H1 (cell line): ENCODE measurements at regions not wholly inside any gene's neighbourhood (a gene's known extent, or its start where the extent isn't known, plus 50 kb on each side); places are given as distances from the start of the nearest gene placed in this dataset.
"Not testable (repeated sequence)": the region's sequence is repeated elsewhere in the genome, so short reads cannot be mapped to it uniquely, and the experiment has no call there.

ENCODE experiments used
- CTCF ChIA-PET: fragments of 300-600 bp; sonication (Branson Sonifier 250); formaldehyde crosslinking; loops from one replicate; lab custom pipeline; 2021; ENCODE audit not compliant: partially characterized antibody; lab: Charles Lee
- POLR2A ChIA-PET: fragments of 300-600 bp; sonication (Branson Sonifier 250); formaldehyde crosslinking; loops from one replicate; lab custom pipeline; 2021; ENCODE audit warnings: inconsistent platforms; ENCODE audit not compliant: partially characterized antibody; lab: Charles Lee
- DNase-seq, 2 experiments: peaks; one replicate each; pipeline versions ENCODE4 v3.0.0 to v3.0.0-alpha.2; 2010 to 2022; ENCODE audit warnings: low spot score in 2 of 2, low read depth in 1 of 2, mixed read lengths in 1 of 2
- FAIRE-seq: peaks from 2 replicates; lab custom pipeline; 2011; peaks lifted over from hg19 to GRCh38; lab: Jason Lieb, UNC
- H2AFZ ChIP-seq: 2 replicates; pipeline ENCODE4 v1.8.1; 2012; ENCODE audit warnings: low read length, inconsistent platforms
- H2AK5ac ChIP-seq: 2 replicates; pipeline ENCODE4 v1.6.1; 2013; ENCODE audit warnings: low read depth, low read length
- H2BK120ac ChIP-seq: replicated peaks from 2 replicates; pipeline ENCODE3; 2013; ENCODE audit warnings: low read depth, low read length, inconsistent platforms
- H2BK12ac ChIP-seq: 2 replicates; pipeline ENCODE4 v1.6.1; 2013; ENCODE audit warnings: low read depth, low read length
- H2BK15ac ChIP-seq: 2 replicates; pipeline ENCODE4 v1.6.1; 2013; ENCODE audit warnings: low read length
- H2BK20ac ChIP-seq: 2 replicates; pipeline ENCODE4 v1.6.1; 2013; ENCODE audit warnings: low read length
- H2BK5ac ChIP-seq: 2 replicates; pipeline ENCODE4 v1.6.1; 2013; ENCODE audit warnings: low read depth, low read length
- H3K14ac ChIP-seq: 2 replicates; pipeline ENCODE4 v1.6.1; 2013; ENCODE audit warnings: inconsistent platforms; ENCODE audit not compliant: insufficient read length
- H3K18ac ChIP-seq: 2 replicates; pipeline ENCODE4 v1.6.1; 2013; ENCODE audit warnings: low read length; ENCODE audit errors: extremely low read depth
- H3K23ac ChIP-seq: 2 replicates; pipeline ENCODE4 v1.6.1; 2013; ENCODE audit warnings: inconsistent platforms; ENCODE audit not compliant: insufficient read length
- H3K23me2 ChIP-seq: 2 replicates; pipeline ENCODE4 v1.6.1; 2013; ENCODE audit warnings: low read depth, low read length
- H3K27ac ChIP-seq: 2 replicates; pipeline ENCODE4 v1.6.1; 2011; ENCODE audit warnings: low read depth, low read length, inconsistent platforms
- H3K27me3 ChIP-seq, 4 experiments: replicated peaks in 1 of 4; 1 replicate in 1 of 4; 2 replicates in 3 of 4; pipeline versions ENCODE4 v1.6.1 to v1.8.1; 2011 to 2013; ENCODE audit warnings: low read length in 3 of 4, mild to moderate bottlenecking in 3 of 4, inconsistent platforms in 2 of 4, mixed read lengths in 2 of 4, moderate library complexity in 1 of 4; ENCODE audit not compliant: control insufficient read depth in 3 of 4, insufficient read depth in 3 of 4; ENCODE audit errors: extremely low read depth in 1 of 4
- H3K36me3 ChIP-seq, 4 experiments: 2 replicates each; pipeline versions ENCODE4 v1.6.1 to v1.8.1; 2011 to 2013; ENCODE audit warnings: mild to moderate bottlenecking in 4 of 4, low read length in 3 of 4, moderate library complexity in 2 of 4, control low read depth in 1 of 4, inconsistent platforms in 1 of 4; ENCODE audit not compliant: insufficient read depth in 4 of 4, control insufficient read depth in 2 of 4
- H3K4ac ChIP-seq: replicated peaks from 2 replicates; pipeline ENCODE3; 2013; ENCODE audit warnings: low read length, low read depth, mixed read lengths, inconsistent platforms; ENCODE audit not compliant: insufficient read length
- H3K4me1 ChIP-seq, 4 experiments: replicated peaks in 1 of 4; 1 replicate in 1 of 4; 2 replicates in 3 of 4; pipeline versions ENCODE4 v1.6.1 to v1.8.1; 2011 to 2013; ENCODE audit warnings: low read length in 3 of 4, inconsistent platforms in 2 of 4, mixed read lengths in 1 of 4; ENCODE audit not compliant: insufficient read depth in 4 of 4, control insufficient read depth in 3 of 4
- H3K4me2 ChIP-seq, 2 experiments: 2 replicates each; pipeline versions ENCODE4 v1.6.1 to v1.8.1; 2011 to 2013; ENCODE audit warnings: low read depth in 2 of 2, low read length in 2 of 2, control low read depth in 1 of 2, inconsistent platforms in 1 of 2, mild to moderate bottlenecking in 1 of 2; ENCODE audit not compliant: insufficient read depth in 1 of 2
- H3K4me3 ChIP-seq, 4 experiments: fragments of 200-600, 300-600 bp in 1 of 4; sonication (generic), shearing (Covaris generic), sonication (Bioruptor Twin) in 1 of 4; 2 replicates each; pipeline versions ENCODE4 v1.5.1 to v1.8.1; 2011 to 2016; ENCODE audit warnings: low read length in 4 of 4, low read depth in 3 of 4, control low read depth in 2 of 4, inconsistent platforms in 2 of 4, mild to moderate bottlenecking in 2 of 4, mixed read lengths in 1 of 4, moderate library complexity in 1 of 4; ENCODE audit not compliant: insufficient read depth in 2 of 4; ENCODE audit errors: extremely low read depth in 1 of 4
- H3K56ac ChIP-seq: replicated peaks from 2 replicates; pipeline ENCODE3; 2013; ENCODE audit warnings: low read depth, mild to moderate bottlenecking, mixed read lengths, low read length, inconsistent platforms; ENCODE audit not compliant: insufficient read length
- H3K79me1 ChIP-seq: 2 replicates; pipeline ENCODE4 v1.6.1; 2013; ENCODE audit warnings: low read depth, low read length, control low read depth
- H3K79me2 ChIP-seq, 2 experiments: 2 replicates each; pipeline versions ENCODE4 v1.6.1 to v1.8.1; 2012 to 2013; ENCODE audit warnings: low read length in 2 of 2, mild to moderate bottlenecking in 2 of 2, inconsistent platforms in 1 of 2; ENCODE audit not compliant: insufficient read depth in 2 of 2, control insufficient read depth in 1 of 2
- H3K9ac ChIP-seq, 4 experiments: replicated peaks in 1 of 4; 1 replicate in 1 of 4; 2 replicates in 3 of 4; pipeline versions ENCODE4 v1.6.1 to v1.8.1; 2011 to 2013; ENCODE audit warnings: low read depth in 3 of 4, low read length in 3 of 4, control low read depth in 2 of 4, mild to moderate bottlenecking in 2 of 4, moderate library complexity in 2 of 4, inconsistent platforms in 1 of 4; ENCODE audit errors: extremely low read depth in 1 of 4
- H3K9me3 ChIP-seq, 2 experiments: 2 replicates each; pipeline versions ENCODE4 v1.6.1 to v1.8.1; 2012 to 2013; ENCODE audit warnings: mild to moderate bottlenecking in 2 of 2, moderate library complexity in 2 of 2, control low read depth in 1 of 2, inconsistent platforms in 1 of 2, low read depth in 1 of 2, low read length in 1 of 2, mixed read lengths in 1 of 2; ENCODE audit not compliant: insufficient read depth in 2 of 2
- H4K20me1 ChIP-seq, 2 experiments: replicated peaks in 1 of 2; 2 replicates each; pipeline versions ENCODE3 to v1.8.1; 2011 to 2013; ENCODE audit warnings: inconsistent platforms in 2 of 2, low read length in 2 of 2, mild to moderate bottlenecking in 1 of 2; ENCODE audit not compliant: insufficient read depth in 2 of 2, control insufficient read depth in 1 of 2
- H4K5ac ChIP-seq: 2 replicates; pipeline ENCODE4 v1.6.1; 2013; ENCODE audit warnings: low read length, low read depth, mixed read lengths, inconsistent platforms; ENCODE audit not compliant: insufficient read length
- H4K8ac ChIP-seq: 2 replicates; pipeline ENCODE4 v1.8.0; 2013; ENCODE audit warnings: mild to moderate bottlenecking, moderate library complexity, low read length, inconsistent platforms; ENCODE audit not compliant: insufficient read depth; ENCODE audit errors: extremely low read depth
- H4K91ac ChIP-seq: replicated peaks from 2 replicates; pipeline ENCODE3; 2013; ENCODE audit warnings: low read length, mixed read lengths, inconsistent platforms; ENCODE audit not compliant: insufficient read length
- WGBS, 2 experiments: shearing (Covaris generic) in 1 of 2; methylation state at CpG; one replicate each; pipeline versions ENCODE4 v1.1.6 to v1.1.7; 2013 to 2015; ENCODE audit warnings: low lambda C conversion rate in 2 of 2, mixed read lengths in 2 of 2, inconsistent platforms in 1 of 2, low coverage in 1 of 2, missing lambda C conversion rate in 1 of 2; ENCODE audit not compliant: insufficient replicate concordance in 2 of 2, insufficient coverage in 1 of 2, insufficient read length in 1 of 2; ENCODE audit errors: extremely low coverage in 1 of 2, missing lambda C conversion rate in 1 of 2; 5-methylcytosine and 5-hydroxymethylcytosine counted together

DNA sequence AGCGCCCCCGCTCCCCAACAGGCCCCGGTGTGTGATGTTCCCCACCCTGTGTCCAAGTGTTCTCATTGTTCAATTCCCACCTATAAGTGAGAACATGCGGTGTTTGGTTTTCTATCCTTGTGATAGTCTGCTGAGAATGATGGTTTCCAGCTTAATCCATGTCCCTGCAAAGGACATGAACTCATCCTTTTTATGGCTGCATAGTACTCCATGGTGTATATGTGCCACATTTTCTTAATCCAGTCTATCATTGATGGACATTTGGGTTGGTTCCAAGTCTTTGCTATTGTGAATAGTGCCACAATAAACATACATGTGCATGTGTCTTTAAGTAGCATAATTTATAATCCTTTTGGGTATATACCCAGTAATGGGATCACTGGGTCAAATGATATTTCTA lies 59.8 kb upstream of the ADPGK start:
- H2AK5ac ChIP-seq, H3K23ac ChIP-seq, H2BK12ac ChIP-seq, H3K4ac ChIP-seq, H4K91ac ChIP-seq, FAIRE-seq, DNase-seq, CTCF ChIA-PET, H3K79me2 ChIP-seq, H3K36me3 ChIP-seq, H2BK5ac ChIP-seq, H3K23me2 ChIP-seq, H4K8ac ChIP-seq, H2BK15ac ChIP-seq, H4K20me1 ChIP-seq, H3K9me3 ChIP-seq, H4K5ac ChIP-seq, H3K79me1 ChIP-seq, H3K27me3 ChIP-seq, H2BK120ac ChIP-seq, H2BK20ac ChIP-seq, H3K14ac ChIP-seq, H2AFZ ChIP-seq, H3K56ac ChIP-seq, H3K4me3 ChIP-seq, H3K4me2 ChIP-seq, H3K9ac ChIP-seq, POLR2A ChIA-PET, H3K18ac ChIP-seq, H3K27ac ChIP-seq: not testable (repeated sequence)
- WGBS, 2 experiments = 88% methylated on average over 4 of the region's 4 CpGs; no CpG with 5 or more reads in 1 of the 2 experiments
- peaks cover 0 to 10% (median 6%) of the 10 kb centered on the region in 4 experiments; a peak in 4 of 7 replicates for H3K4me1 ChIP-seq
